ENCODE measurements at regions not wholly inside any gene's neighbourhood (a gene's known extent, or its start where the extent isn't known, plus 50 kb on each side); places are given as distances from the start of the nearest gene placed in this dataset.

DNA sequence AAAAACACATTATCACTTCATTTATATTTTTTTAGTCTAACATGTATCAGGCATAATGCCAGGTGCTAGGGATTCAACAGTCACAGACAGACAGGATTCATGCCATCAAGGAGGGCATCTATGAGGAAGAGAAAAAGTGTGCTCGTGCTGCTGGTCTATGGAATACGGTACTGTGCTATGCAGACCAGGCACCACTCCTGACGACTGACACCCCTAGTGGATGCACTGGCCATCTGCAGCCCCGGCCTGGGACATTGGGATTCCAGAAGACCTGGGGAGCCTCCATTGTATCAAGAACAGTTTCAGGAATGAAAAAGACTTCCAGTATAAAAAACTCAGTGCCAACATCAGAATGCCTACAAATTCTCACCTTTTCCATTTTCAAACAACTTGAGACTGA, 94.0 kb downstream of the KLF12 start:
- H3K9ac ChIP-seq (ENCODE audit: low read length) = no peak overlapping the region
- H3K27me3 ChIP-seq (ENCODE audit: insufficient read depth, low read length) = no peaks in the 10 kb centered on the region
- peaks cover 10% of the 10 kb centered on the region for H3K36me3 Mint-ChIP-seq (ENCODE audit: low read depth, unreplicated experiment)
- no peak overlapping the region for H2AFZ ChIP-seq (ENCODE audit: low read depth, low read length)
- no peaks in the 10 kb centered on the region for H3K9me3 ChIP-seq (ENCODE audit: insufficient read depth, low read depth, low read length)
- FAIRE-seq (no peak), DNase-seq (ENCODE audit: low read depth) (no peak)
- no peak overlapping the region for H3K27ac Mint-ChIP-seq (ENCODE audit: unreplicated experiment)
- H3K4me1 ChIP-seq (ENCODE audit: insufficient read depth, low read length) = no peaks in the 10 kb centered on the region
- no peak overlapping the region for H3K4me2 ChIP-seq (ENCODE audit: low read length)
- H4K20me1 ChIP-seq (ENCODE audit: insufficient read depth, low read length) = peaks cover 76% of the 10 kb centered on the region
- peaks cover 85% of the 10 kb centered on the region for H3K79me2 ChIP-seq (ENCODE audit: insufficient read depth, low read length)
- no peak overlapping the region for H3K4me3 Mint-ChIP-seq (ENCODE audit: unreplicated experiment)
- H3K27ac ChIP-seq (ENCODE audit: low read depth, low read length) = no peak overlapping the region
- H3K4me3 ChIP-seq (ENCODE audit: insufficient read depth, low read depth, low read length) = no peak overlapping the region
- no peaks in the 10 kb centered on the region for H3K36me3 ChIP-seq (ENCODE audit: insufficient read depth, low read length)
- TF ChIP-seq EZH2 (IDR thresholded peaks at IDR 0.05; ENCODE audit: insufficient read depth, low read length) = no peak
- TF ChIP-seq, protein P1, sequence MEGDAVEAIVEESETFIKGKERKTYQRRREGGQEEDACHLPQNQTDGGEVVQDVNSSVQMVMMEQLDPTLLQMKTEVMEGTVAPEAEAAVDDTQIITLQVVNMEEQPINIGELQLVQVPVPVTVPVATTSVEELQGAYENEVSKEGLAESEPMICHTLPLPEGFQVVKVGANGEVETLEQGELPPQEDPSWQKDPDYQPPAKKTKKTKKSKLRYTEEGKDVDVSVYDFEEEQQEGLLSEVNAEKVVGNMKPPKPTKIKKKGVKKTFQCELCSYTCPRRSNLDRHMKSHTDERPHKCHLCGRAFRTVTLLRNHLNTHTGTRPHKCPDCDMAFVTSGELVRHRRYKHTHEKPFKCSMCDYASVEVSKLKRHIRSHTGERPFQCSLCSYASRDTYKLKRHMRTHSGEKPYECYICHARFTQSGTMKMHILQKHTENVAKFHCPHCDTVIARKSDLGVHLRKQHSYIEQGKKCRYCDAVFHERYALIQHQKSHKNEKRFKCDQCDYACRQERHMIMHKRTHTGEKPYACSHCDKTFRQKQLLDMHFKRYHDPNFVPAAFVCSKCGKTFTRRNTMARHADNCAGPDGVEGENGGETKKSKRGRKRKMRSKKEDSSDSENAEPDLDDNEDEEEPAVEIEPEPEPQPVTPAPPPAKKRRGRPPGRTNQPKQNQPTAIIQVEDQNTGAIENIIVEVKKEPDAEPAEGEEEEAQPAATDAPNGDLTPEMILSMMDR (IDR thresholded peaks at IDR 0.05; ENCODE audit: insufficient read depth, low read depth, low read length) = peak; percentile 44
- H3K9me3 Mint-ChIP-seq (ENCODE audit: unreplicated experiment) = no peaks in the 10 kb centered on the region
- no peaks in the 10 kb centered on the region for H3K27me3 Mint-ChIP-seq (ENCODE audit: low read depth, unreplicated experiment)
- H3K4me1 Mint-ChIP-seq (ENCODE audit: low read depth, unreplicated experiment) = peaks cover 19% of the 10 kb centered on the region

DNA sequence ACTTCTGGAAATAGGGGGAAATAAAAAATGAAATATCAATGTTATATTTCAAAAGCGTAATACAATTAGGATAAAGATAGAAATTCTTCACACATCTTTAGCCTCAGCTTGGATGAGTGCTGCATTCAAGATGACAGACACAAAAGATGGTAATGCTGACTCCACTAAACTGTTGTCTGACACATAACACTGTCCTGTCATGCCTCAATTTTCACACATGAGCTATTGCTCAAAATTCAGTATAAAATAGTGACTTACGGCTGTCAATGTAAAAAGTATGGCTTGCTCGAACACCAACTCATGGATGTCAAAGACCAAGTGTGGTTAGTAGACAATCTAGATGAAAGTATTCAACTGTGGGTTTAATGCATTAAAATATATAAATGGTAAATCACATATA, 94.5 kb downstream of the KLF12 start:
- Histone ChIP-seq H3K9me3 (ENCODE audit: insufficient read depth, low read depth, low read length) (no peaks in the 10 kb centered on the region), H3K4me2 (ENCODE audit: low read length) (no peak overlapping the region), H3K27ac (ENCODE audit: low read depth, low read length) (no peak overlapping the region), H3K4me1 (ENCODE audit: insufficient read depth, low read length) (no peaks in the 10 kb centered on the region), H3K27me3 (ENCODE audit: insufficient read depth, low read length) (no peaks in the 10 kb centered on the region), H3K9ac (ENCODE audit: low read length) (no peak overlapping the region), H3K4me3 (ENCODE audit: insufficient read depth, low read depth, low read length) (no peak overlapping the region), H3K79me2 (ENCODE audit: insufficient read depth, low read length) (peaks cover 85% of the 10 kb centered on the region), H3K36me3 (ENCODE audit: insufficient read depth, low read length) (no peaks in the 10 kb centered on the region), H4K20me1 (ENCODE audit: insufficient read depth, low read length) (peaks cover 77% of the 10 kb centered on the region), H2AFZ (ENCODE audit: low read depth, low read length) (no peak overlapping the region)
- Mint-ChIP-seq H3K27me3 (ENCODE audit: low read depth, unreplicated experiment) (no peaks in the 10 kb centered on the region), H3K4me3 (ENCODE audit: unreplicated experiment) (no peak overlapping the region), H3K9me3 (ENCODE audit: unreplicated experiment) (no peaks in the 10 kb centered on the region), H3K4me1 (ENCODE audit: low read depth, unreplicated experiment) (peaks cover 19% of the 10 kb centered on the region), H3K36me3 (ENCODE audit: low read depth, unreplicated experiment) (peaks cover 9% of the 10 kb centered on the region), H3K27ac (ENCODE audit: unreplicated experiment) (no peak overlapping the region)
- no peak for DNase-seq (ENCODE audit: low read depth)
- TF ChIP-seq EZH2 (IDR thresholded peaks at IDR 0.05; ENCODE audit: insufficient read depth, low read length) = no peak
- TF ChIP-seq, protein P1 (IDR thresholded peaks at IDR 0.05; ENCODE audit: insufficient read depth, low read depth, low read length) = no peak
- no peak for FAIRE-seq

DNA sequence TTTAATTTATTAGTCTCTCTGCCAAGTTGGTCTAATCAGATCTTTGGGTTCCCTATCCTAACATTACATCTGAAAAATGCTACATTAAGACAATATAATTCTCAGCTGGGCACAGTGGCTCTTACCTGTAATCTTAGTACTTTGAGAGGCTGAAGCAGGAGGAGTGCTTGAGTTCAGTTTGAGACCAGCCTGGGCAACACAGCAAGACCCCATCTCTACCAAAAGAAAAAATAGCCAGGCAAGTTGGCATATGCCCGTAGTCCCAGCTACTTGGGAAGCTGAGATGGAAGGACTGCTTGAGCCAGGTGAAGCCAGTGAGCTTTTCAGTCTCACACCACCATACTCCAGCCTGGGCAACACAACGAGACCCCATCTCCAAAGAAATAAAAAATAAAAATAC, 95.0 kb downstream of the KLF12 start:
- H2AFZ ChIP-seq (ENCODE audit: low read depth, low read length) = no peak overlapping the region
- H3K27me3 ChIP-seq (ENCODE audit: insufficient read depth, low read length) = no peaks in the 10 kb centered on the region
- no peaks in the 10 kb centered on the region for H3K27me3 Mint-ChIP-seq (ENCODE audit: low read depth, unreplicated experiment)
- DNase-seq (ENCODE audit: low read depth) (no peak), FAIRE-seq (no peak)
- no peaks in the 10 kb centered on the region for H3K4me1 ChIP-seq (ENCODE audit: insufficient read depth, low read length)
- TF ChIP-seq, protein P1 (IDR thresholded peaks at IDR 0.05; ENCODE audit: insufficient read depth, low read depth, low read length) = no peak
- no peaks in the 10 kb centered on the region for H3K9me3 ChIP-seq (ENCODE audit: insufficient read depth, low read depth, low read length)
- H4K20me1 ChIP-seq (ENCODE audit: insufficient read depth, low read length) = peaks cover 79% of the 10 kb centered on the region
- no peak overlapping the region for H3K4me3 Mint-ChIP-seq (ENCODE audit: unreplicated experiment)
- no peaks in the 10 kb centered on the region for H3K9me3 Mint-ChIP-seq (ENCODE audit: unreplicated experiment)
- no peak overlapping the region for H3K9ac ChIP-seq (ENCODE audit: low read length)
- no peak overlapping the region for H3K4me2 ChIP-seq (ENCODE audit: low read length)
- H3K36me3 Mint-ChIP-seq (ENCODE audit: low read depth, unreplicated experiment) = peaks cover 8% of the 10 kb centered on the region
- H3K4me1 Mint-ChIP-seq (ENCODE audit: low read depth, unreplicated experiment) = peaks cover 19% of the 10 kb centered on the region
- H3K27ac ChIP-seq (ENCODE audit: low read depth, low read length) = no peak overlapping the region
- H3K36me3 ChIP-seq (ENCODE audit: insufficient read depth, low read length) = no peaks in the 10 kb centered on the region
- no peak overlapping the region for H3K27ac Mint-ChIP-seq (ENCODE audit: unreplicated experiment)
- H3K4me3 ChIP-seq (ENCODE audit: insufficient read depth, low read depth, low read length) = no peak overlapping the region
- peaks cover 88% of the 10 kb centered on the region for H3K79me2 ChIP-seq (ENCODE audit: insufficient read depth, low read length)
